ENCODE measurements at regions not wholly inside any gene's neighbourhood (a gene's known extent, or its start where the extent isn't known, plus 50 kb on each side); places are given as distances from the start of the nearest gene placed in this dataset.

DNA sequence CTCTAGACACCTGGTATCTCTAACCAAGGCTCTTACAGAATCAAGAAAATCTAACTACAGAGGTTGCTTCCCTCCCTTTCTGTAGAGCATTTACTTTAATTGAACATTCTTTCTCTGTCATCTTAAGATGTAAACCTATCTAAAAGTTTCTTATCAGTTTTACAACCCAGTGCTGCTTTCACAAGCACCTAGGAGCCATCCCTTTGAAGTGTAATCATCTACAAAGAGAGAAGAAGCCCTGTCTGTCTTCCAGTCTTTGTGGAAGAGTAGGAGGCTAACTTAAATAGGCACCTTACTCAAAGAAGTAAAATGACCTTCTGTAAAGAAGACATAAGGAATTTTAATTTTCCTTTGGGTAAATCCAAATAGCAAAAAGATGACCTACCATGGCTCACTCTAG lies 763.9 kb upstream of the LRFN5 start:
- intact Hi-C loops (cut with micrococcal nuclease; ENCODE audit: unreplicated experiment) (no loop called here), in situ Hi-C loops (cut with HindIII; ENCODE audit: low pct_unique_long_range_greater_than_20kb, low sequenced_read_pairs) (no loop called here)
- CTCF ChIA-PET: no interaction called here
- no peak for TF ChIP-seq SIN3A (IDR thresholded peaks at IDR 0.05; ENCODE audit: borderline replicate concordance, insufficient read depth, low read depth, low read length)
- TF ChIP-seq TCF7L2 (IDR thresholded peaks at IDR 0.05; ENCODE audit: low read depth, low read length): no peak
- TF ChIP-seq, protein P1, sequence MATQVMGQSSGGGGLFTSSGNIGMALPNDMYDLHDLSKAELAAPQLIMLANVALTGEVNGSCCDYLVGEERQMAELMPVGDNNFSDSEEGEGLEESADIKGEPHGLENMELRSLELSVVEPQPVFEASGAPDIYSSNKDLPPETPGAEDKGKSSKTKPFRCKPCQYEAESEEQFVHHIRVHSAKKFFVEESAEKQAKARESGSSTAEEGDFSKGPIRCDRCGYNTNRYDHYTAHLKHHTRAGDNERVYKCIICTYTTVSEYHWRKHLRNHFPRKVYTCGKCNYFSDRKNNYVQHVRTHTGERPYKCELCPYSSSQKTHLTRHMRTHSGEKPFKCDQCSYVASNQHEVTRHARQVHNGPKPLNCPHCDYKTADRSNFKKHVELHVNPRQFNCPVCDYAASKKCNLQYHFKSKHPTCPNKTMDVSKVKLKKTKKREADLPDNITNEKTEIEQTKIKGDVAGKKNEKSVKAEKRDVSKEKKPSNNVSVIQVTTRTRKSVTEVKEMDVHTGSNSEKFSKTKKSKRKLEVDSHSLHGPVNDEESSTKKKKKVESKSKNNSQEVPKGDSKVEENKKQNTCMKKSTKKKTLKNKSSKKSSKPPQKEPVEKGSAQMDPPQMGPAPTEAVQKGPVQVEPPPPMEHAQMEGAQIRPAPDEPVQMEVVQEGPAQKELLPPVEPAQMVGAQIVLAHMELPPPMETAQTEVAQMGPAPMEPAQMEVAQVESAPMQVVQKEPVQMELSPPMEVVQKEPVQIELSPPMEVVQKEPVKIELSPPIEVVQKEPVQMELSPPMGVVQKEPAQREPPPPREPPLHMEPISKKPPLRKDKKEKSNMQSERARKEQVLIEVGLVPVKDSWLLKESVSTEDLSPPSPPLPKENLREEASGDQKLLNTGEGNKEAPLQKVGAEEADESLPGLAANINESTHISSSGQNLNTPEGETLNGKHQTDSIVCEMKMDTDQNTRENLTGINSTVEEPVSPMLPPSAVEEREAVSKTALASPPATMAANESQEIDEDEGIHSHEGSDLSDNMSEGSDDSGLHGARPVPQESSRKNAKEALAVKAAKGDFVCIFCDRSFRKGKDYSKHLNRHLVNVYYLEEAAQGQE (IDR thresholded peaks at IDR 0.05; ENCODE audit: insufficient read depth in 1 of 2, low read depth in 2 of 2, low read length in 1 of 2): no peak
- TF ChIP-seq POLR2AphosphoS5 (IDR thresholded peaks at IDR 0.05; ENCODE audit: low read depth, low read length): no peak
- TF ChIP-seq, protein P2, sequence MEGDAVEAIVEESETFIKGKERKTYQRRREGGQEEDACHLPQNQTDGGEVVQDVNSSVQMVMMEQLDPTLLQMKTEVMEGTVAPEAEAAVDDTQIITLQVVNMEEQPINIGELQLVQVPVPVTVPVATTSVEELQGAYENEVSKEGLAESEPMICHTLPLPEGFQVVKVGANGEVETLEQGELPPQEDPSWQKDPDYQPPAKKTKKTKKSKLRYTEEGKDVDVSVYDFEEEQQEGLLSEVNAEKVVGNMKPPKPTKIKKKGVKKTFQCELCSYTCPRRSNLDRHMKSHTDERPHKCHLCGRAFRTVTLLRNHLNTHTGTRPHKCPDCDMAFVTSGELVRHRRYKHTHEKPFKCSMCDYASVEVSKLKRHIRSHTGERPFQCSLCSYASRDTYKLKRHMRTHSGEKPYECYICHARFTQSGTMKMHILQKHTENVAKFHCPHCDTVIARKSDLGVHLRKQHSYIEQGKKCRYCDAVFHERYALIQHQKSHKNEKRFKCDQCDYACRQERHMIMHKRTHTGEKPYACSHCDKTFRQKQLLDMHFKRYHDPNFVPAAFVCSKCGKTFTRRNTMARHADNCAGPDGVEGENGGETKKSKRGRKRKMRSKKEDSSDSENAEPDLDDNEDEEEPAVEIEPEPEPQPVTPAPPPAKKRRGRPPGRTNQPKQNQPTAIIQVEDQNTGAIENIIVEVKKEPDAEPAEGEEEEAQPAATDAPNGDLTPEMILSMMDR (IDR thresholded peaks at IDR 0.05): no peak
- Histone ChIP-seq H3K9me3 (ENCODE audit: control insufficient read depth, insufficient read depth, low read depth, low read length) (no peaks in the 10 kb centered on the region), H3K4me3 (ENCODE audit: low read depth in 2 of 2, low read length in 2 of 2) (no peak overlapping the region), H3K4me1 (ENCODE audit: control insufficient read depth, insufficient read depth, low read length) (no peaks in the 10 kb centered on the region), H3K36me3 (ENCODE audit: control insufficient read depth, insufficient read depth, low read length) (no peaks in the 10 kb centered on the region), H3K27me3 (ENCODE audit: control insufficient read depth, insufficient read depth, low read length) (no peaks in the 10 kb centered on the region), H3K27ac (ENCODE audit: low read length) (no peak overlapping the region)
- DNase-seq (ENCODE audit: low read depth, low spot score) (no peak), ATAC-seq (no peak)
- no TSS peak for BruUV-seq (replicated peaks)
- POLR2A ChIA-PET: no interaction called here

DNA sequence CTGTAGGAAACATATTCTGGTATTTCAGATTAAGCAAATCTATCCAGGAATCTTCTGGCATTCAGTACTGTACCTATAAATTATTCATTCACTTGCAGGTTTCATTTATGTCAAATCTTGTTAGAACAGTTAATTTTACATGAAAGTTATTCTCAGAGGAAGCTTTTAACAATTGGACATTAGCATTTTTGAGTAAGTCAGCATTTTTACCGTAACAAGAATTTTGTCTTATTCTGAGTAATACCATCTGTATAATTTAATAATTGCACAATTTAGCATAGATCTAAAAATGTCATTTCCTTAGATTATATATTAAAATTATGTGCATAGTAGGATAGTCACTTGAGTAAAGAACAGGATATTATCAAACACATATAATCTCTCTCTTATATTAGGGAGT lies 764.8 kb upstream of the LRFN5 start:
- DNase-seq (ENCODE audit: low read depth, low spot score) (no peak), ATAC-seq (no peak)
- H3K27ac ChIP-seq (ENCODE audit: low read length): no peak overlapping the region
- TF ChIP-seq, protein P2 (IDR thresholded peaks at IDR 0.05): no peak
- no peak for TF ChIP-seq SIN3A (IDR thresholded peaks at IDR 0.05; ENCODE audit: borderline replicate concordance, insufficient read depth, low read depth, low read length)
- TF ChIP-seq TCF7L2 (IDR thresholded peaks at IDR 0.05; ENCODE audit: low read depth, low read length): no peak
- TF ChIP-seq, protein P1 (IDR thresholded peaks at IDR 0.05; ENCODE audit: insufficient read depth in 1 of 2, low read depth in 2 of 2, low read length in 1 of 2): no peak
- no peak for TF ChIP-seq POLR2AphosphoS5 (IDR thresholded peaks at IDR 0.05; ENCODE audit: low read depth, low read length)
- CTCF ChIA-PET: no interaction called here
- H3K9me3 ChIP-seq (ENCODE audit: control insufficient read depth, insufficient read depth, low read depth, low read length): no peaks in the 10 kb centered on the region
- no peaks in the 10 kb centered on the region for H3K36me3 ChIP-seq (ENCODE audit: control insufficient read depth, insufficient read depth, low read length)
- in situ Hi-C loops (cut with HindIII; ENCODE audit: low pct_unique_long_range_greater_than_20kb, low sequenced_read_pairs) (no loop called here), intact Hi-C loops (cut with micrococcal nuclease; ENCODE audit: unreplicated experiment) (no loop called here)
- H3K4me1 ChIP-seq (ENCODE audit: control insufficient read depth, insufficient read depth, low read length): no peaks in the 10 kb centered on the region
- no peaks in the 10 kb centered on the region for H3K27me3 ChIP-seq (ENCODE audit: control insufficient read depth, insufficient read depth, low read length)
- POLR2A ChIA-PET: no interaction called here
- no peak overlapping the region for H3K4me3 ChIP-seq (ENCODE audit: low read depth in 2 of 2, low read length in 2 of 2)
- BruUV-seq (replicated peaks): no TSS peak

Measured in Panc1 (cell line).